Naive thymus-derived CD4-positive, alpha-beta T cell (primary cell): ENCODE measurements at regions not wholly inside any gene's neighbourhood (a gene's known extent, or its start where the extent isn't known, plus 50 kb on each side); places are given as distances from the start of the nearest gene placed in this dataset.

Experiments
- ATAC-seq: fragments of 150-1000 bp; cut with Tn5 transposase; 2 replicates; pipeline ENCODE4 v1.10.0; 2021; ENCODE audit warnings: mild to moderate bottlenecking, moderate library complexity
- CTCF ChIA-PET: fragments of 350-600 bp; sonication (Branson Sonifier 250); formaldehyde crosslinking; loops from one replicate; lab custom pipeline; 2021; ENCODE audit warnings: antibody characterized with exemption; lab: Charles Lee
- POLR2A ChIA-PET: fragments of 350-600 bp; sonication (Branson Sonifier 250); formaldehyde crosslinking; loops from one replicate; lab custom pipeline; 2021; ENCODE audit warnings: antibody characterized with exemption, inconsistent platforms; lab: Charles Lee
- DNase-seq, 9 donors: peaks; one replicate each; pipeline versions ENCODE4 v3.0.0 to v3.0.0-alpha.2; 2020 to 2022; ENCODE audit warnings: mixed read lengths in 1 of 9
- H3K27ac ChIP-seq: one replicate; pipeline ENCODE4 v1.7.0; 2013; ENCODE audit warnings: mild to moderate bottlenecking, low read depth, low read length, moderate library complexity
- H3K27me3 ChIP-seq, 2 donors: one replicate each; pipeline ENCODE4 v1.7.0; 2013; ENCODE audit warnings: low read length in 2 of 2, mild to moderate bottlenecking in 2 of 2, moderate library complexity in 2 of 2; ENCODE audit not compliant: control insufficient read depth in 2 of 2, insufficient read depth in 2 of 2
- H3K36me3 ChIP-seq, 3 experiments: 1 replicate in 2 of 3; 2 replicates in 1 of 3; pipeline ENCODE4 v1.7.0; 2013; ENCODE audit warnings: low read length in 3 of 3, mild to moderate bottlenecking in 3 of 3, moderate library complexity in 1 of 3; ENCODE audit not compliant: insufficient read depth in 3 of 3, control insufficient read depth in 2 of 3
- H3K4me1 ChIP-seq, 2 donors: one replicate each; pipeline ENCODE4 v1.7.0; 2013; ENCODE audit warnings: low read length in 2 of 2, mild to moderate bottlenecking in 2 of 2, moderate library complexity in 1 of 2; ENCODE audit not compliant: control insufficient read depth in 2 of 2, insufficient read depth in 2 of 2
- H3K4me3 ChIP-seq: 2 replicates; pipeline ENCODE4 v1.7.0; 2013; ENCODE audit warnings: mild to moderate bottlenecking, low read length
- H3K9me3 ChIP-seq, 3 experiments: 1 replicate in 2 of 3; 2 replicates in 1 of 3; pipeline ENCODE4 v1.7.0; 2013; ENCODE audit warnings: low read length in 3 of 3; ENCODE audit not compliant: control insufficient read depth in 2 of 3
- H3K27ac Mint-ChIP-seq, 9 donors: one replicate each; pipeline ENCODE4 v1.8.0; 2020 to 2022; ENCODE audit warnings: mixed read lengths in 9 of 9, mild to moderate bottlenecking in 8 of 9, moderate library complexity in 5 of 9, inconsistent platforms in 2 of 9
- H3K27me3 Mint-ChIP-seq, 5 donors: one replicate each; pipeline ENCODE4 v1.8.0; 2021 to 2022; ENCODE audit warnings: mixed read lengths in 5 of 5, mild to moderate bottlenecking in 1 of 5
- H3K36me3 Mint-ChIP-seq, 5 donors: one replicate each; pipeline ENCODE4 v1.8.0; 2020 to 2022; ENCODE audit warnings: mixed read lengths in 5 of 5, mild to moderate bottlenecking in 3 of 5, inconsistent platforms in 1 of 5
- H3K4me1 Mint-ChIP-seq, 7 donors: one replicate each; pipeline ENCODE4 v1.8.0; 2020 to 2022; ENCODE audit warnings: mixed read lengths in 7 of 7, mild to moderate bottlenecking in 3 of 7, inconsistent platforms in 1 of 7
- H3K4me3 Mint-ChIP-seq, 10 donors: one replicate each; pipeline ENCODE4 v1.8.0; 2020 to 2022; ENCODE audit warnings: mild to moderate bottlenecking in 10 of 10, mixed read lengths in 10 of 10, moderate library complexity in 6 of 10, inconsistent platforms in 2 of 10
- H3K9me3 Mint-ChIP-seq, 11 donors: one replicate each; pipeline ENCODE4 v1.8.0; 2020 to 2022; ENCODE audit warnings: mixed read lengths in 11 of 11, mild to moderate bottlenecking in 4 of 11, inconsistent platforms in 1 of 11, moderate library complexity in 1 of 11
- intact Hi-C, 2 donors: fragments of 100-400 bp; cut with micrococcal nuclease; formaldehyde crosslinking; loops; one replicate each; pipeline ENCODE4 v1.15.1; 2023

DNA sequence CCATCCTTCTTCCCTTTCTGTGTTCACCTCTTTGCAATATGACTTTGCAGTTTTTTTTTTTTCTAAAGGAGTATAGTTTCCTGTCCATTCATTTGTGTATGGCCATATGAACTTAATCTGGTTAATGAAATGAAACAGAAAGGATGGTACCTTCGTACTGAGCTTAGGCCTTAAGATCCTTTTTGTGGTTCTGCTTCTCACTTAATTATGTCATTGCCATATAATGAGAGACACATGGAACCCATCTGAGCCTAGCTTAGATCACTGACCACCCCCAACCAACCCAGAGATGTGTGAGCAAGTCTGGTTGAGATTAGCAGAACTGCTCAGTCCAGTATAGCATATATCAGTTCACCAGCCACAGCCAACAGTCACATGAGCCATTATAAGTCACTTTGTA, 1179.6 kb downstream of the HACE1 start:
- Histone ChIP-seq H3K27me3 (no peaks in the 10 kb centered on the region), H3K4me3 (no peak overlapping the region), H3K36me3 (no peaks in the 10 kb centered on the region), H3K27ac (no peak overlapping the region), H3K4me1 (no peaks in the 10 kb centered on the region), H3K9me3 (no peaks in the 10 kb centered on the region)
- Mint-ChIP-seq H3K4me1 (peaks cover 0 to 5% (median 4%) of the 10 kb centered on the region in 7 donors), H3K27ac (no peak overlapping the region), H3K4me3 (no peak overlapping the region), H3K9me3 (peaks cover 0 to 13% (median 0%) of the 10 kb centered on the region in 11 donors), H3K27me3 (no peaks in the 10 kb centered on the region), H3K36me3 (no peaks in the 10 kb centered on the region)
- ATAC-seq (no peak), DNase-seq (no peak)
- ChIA-PET POLR2A (no interaction called here), CTCF (no interaction called here)
- intact Hi-C loops, result no loop called here

GRCh38 chr6:103677290-103677689, 1182.4 kb downstream of the HACE1 start:
- Histone ChIP-seq H3K27ac (no peak overlapping the region), H3K36me3 (no peaks in the 10 kb centered on the region), H3K9me3 (no peaks in the 10 kb centered on the region), H3K27me3 (no peaks in the 10 kb centered on the region), H3K4me3 (no peak overlapping the region), H3K4me1 (no peaks in the 10 kb centered on the region)
- ATAC-seq (no peak), DNase-seq (no peak)
- H3K4me1 Mint-ChIP-seq, result peaks cover 0 to 5% (median 4%) of the 10 kb centered on the region in 7 donors
- ChIA-PET POLR2A (no interaction called here), CTCF (no interaction called here)
- H3K27ac Mint-ChIP-seq, result no peak overlapping the region
- intact Hi-C loops, result no loop called here
- no peaks in the 10 kb centered on the region for H3K27me3 Mint-ChIP-seq
- H3K4me3 Mint-ChIP-seq, result no peak overlapping the region
- peaks cover 0 to 8% (median 0%) of the 10 kb centered on the region in 11 donors for H3K9me3 Mint-ChIP-seq
- no peaks in the 10 kb centered on the region for H3K36me3 Mint-ChIP-seq

GRCh38 chr6:103675807-103676406, 1183.8 kb downstream of the HACE1 start:
- intact Hi-C loops, result no loop called here
- peaks cover 0 to 5% (median 4%) of the 10 kb centered on the region in 7 donors for H3K4me1 Mint-ChIP-seq
- DNase-seq (no peak), ATAC-seq (no peak)
- H3K9me3 ChIP-seq, result no peaks in the 10 kb centered on the region
- H3K27me3 ChIP-seq, result no peaks in the 10 kb centered on the region
- H3K4me1 ChIP-seq, result no peaks in the 10 kb centered on the region
- H3K27ac Mint-ChIP-seq, result no peak overlapping the region
- POLR2A ChIA-PET, result no interaction called here
- H3K27ac ChIP-seq, result no peak overlapping the region
- H3K36me3 Mint-ChIP-seq, result no peaks in the 10 kb centered on the region
- H3K4me3 ChIP-seq, result no peak overlapping the region
- peak overlapping the region in 2 of 10 donors; percentile 1 to 6 for H3K4me3 Mint-ChIP-seq
- H3K27me3 Mint-ChIP-seq, result no peaks in the 10 kb centered on the region
- no peaks in the 10 kb centered on the region for H3K36me3 ChIP-seq
- CTCF ChIA-PET, result no interaction called here
- H3K9me3 Mint-ChIP-seq, result peaks cover 0 to 8% (median 0%) of the 10 kb centered on the region in 11 donors

DNA sequence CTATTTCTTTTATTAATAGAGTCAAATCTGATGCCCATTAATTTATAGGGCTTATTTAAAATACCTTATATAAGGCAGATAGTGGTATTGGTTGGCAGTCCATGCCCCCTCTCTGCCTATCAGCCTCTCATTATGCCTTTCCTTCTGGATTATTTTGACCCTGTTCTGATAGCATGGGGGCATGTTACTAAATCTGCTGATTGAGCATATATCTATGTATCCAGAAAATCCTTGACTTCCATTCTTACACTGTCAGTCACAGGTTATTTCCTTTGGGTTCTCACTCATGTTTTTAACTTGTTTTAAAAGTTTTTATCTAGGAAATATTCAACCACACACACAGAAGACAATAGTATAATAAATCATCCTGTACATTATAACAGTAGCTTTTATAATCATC, 1184.9 kb downstream of the HACE1 start:
- Mint-ChIP-seq H3K4me3 (no peak overlapping the region), H3K27ac (no peak overlapping the region), H3K27me3 (no peaks in the 10 kb centered on the region), H3K4me1 (peaks cover 0 to 5% (median 4%) of the 10 kb centered on the region in 7 donors), H3K9me3 (peaks cover 0 to 8% (median 0%) of the 10 kb centered on the region in 11 donors), H3K36me3 (no peaks in the 10 kb centered on the region)
- Histone ChIP-seq H3K27ac (no peak overlapping the region), H3K4me1 (no peaks in the 10 kb centered on the region), H3K27me3 (no peaks in the 10 kb centered on the region), H3K9me3 (no peaks in the 10 kb centered on the region), H3K4me3 (no peak overlapping the region), H3K36me3 (no peaks in the 10 kb centered on the region)
- POLR2A ChIA-PET, result interaction anchor here (0.5 kb wide), 1 partner anchor 1255 kb away, joined by 5 read pairs; no protein-coding TSS in a partner anchor
- ATAC-seq, result no peak
- CTCF ChIA-PET, result no interaction called here
- DNase-seq, result no peak
- intact Hi-C loops, result no loop called here

GRCh38 chr6:103672169-103672568, 1187.5 kb downstream of the HACE1 start:
- Mint-ChIP-seq H3K4me1 (peaks cover 0 to 5% (median 4%) of the 10 kb centered on the region in 7 donors), H3K27me3 (no peaks in the 10 kb centered on the region), H3K36me3 (no peaks in the 10 kb centered on the region), H3K9me3 (peaks cover 0 to 8% (median 0%) of the 10 kb centered on the region in 11 donors), H3K27ac (no peak overlapping the region), H3K4me3 (no peak overlapping the region)
- ATAC-seq (no peak), DNase-seq (no peak)
- Histone ChIP-seq H3K27ac (no peak overlapping the region), H3K27me3 (no peaks in the 10 kb centered on the region), H3K4me1 (no peaks in the 10 kb centered on the region), H3K9me3 (no peaks in the 10 kb centered on the region), H3K4me3 (no peak overlapping the region), H3K36me3 (no peaks in the 10 kb centered on the region)
- ChIA-PET CTCF (no interaction called here), POLR2A (no interaction called here)
- intact Hi-C loops, result no loop called here

- POLR2A ChIA-PET, result no interaction called here
- Histone ChIP-seq H3K27me3 (no peaks in the 10 kb centered on the region), H3K4me3 (no peak overlapping the region), H3K9me3 (no peaks in the 10 kb centered on the region), H3K27ac (no peak overlapping the region), H3K36me3 (no peaks in the 10 kb centered on the region), H3K4me1 (no peaks in the 10 kb centered on the region)
- no peaks in the 10 kb centered on the region for H3K27me3 Mint-ChIP-seq
- DNase-seq, result no peak
- H3K36me3 Mint-ChIP-seq, result no peaks in the 10 kb centered on the region
- peaks cover 0 to 8% (median 0%) of the 10 kb centered on the region in 11 donors for H3K9me3 Mint-ChIP-seq
- H3K4me3 Mint-ChIP-seq, result no peak overlapping the region
- H3K4me1 Mint-ChIP-seq, result no peaks in the 10 kb centered on the region
- CTCF ChIA-PET, result no interaction called here
- intact Hi-C loops, result no loop called here
- ATAC-seq, result no peak
- H3K27ac Mint-ChIP-seq, result no peak overlapping the region
Observed at GRCh38 chr6:103629613-103630012, 1230.1 kb downstream of the HACE1 start.

GRCh38 chr6:103617642-103618041, 1242.1 kb downstream of the HACE1 start:
- Mint-ChIP-seq H3K4me3 (no peak overlapping the region), H3K27ac (no peak overlapping the region), H3K4me1 (no peaks in the 10 kb centered on the region), H3K9me3 (peaks cover 0 to 18% (median 7%) of the 10 kb centered on the region in 11 donors), H3K27me3 (no peaks in the 10 kb centered on the region), H3K36me3 (no peaks in the 10 kb centered on the region)
- Histone ChIP-seq H3K4me1 (no peaks in the 10 kb centered on the region), H3K9me3 (no peaks in the 10 kb centered on the region), H3K36me3 (no peaks in the 10 kb centered on the region), H3K27ac (no peak overlapping the region), H3K4me3 (no peak overlapping the region), H3K27me3 (no peaks in the 10 kb centered on the region)
- ChIA-PET CTCF (no interaction called here), POLR2A (no interaction called here)
- no peak for ATAC-seq
- intact Hi-C loops, result no loop called here
- DNase-seq, result no peak
